ENCODE measurements at regions not wholly inside any gene's neighbourhood (a gene's known extent, or its start where the extent isn't known, plus 50 kb on each side); places are given as distances from the start of the nearest gene placed in this dataset.
"Not testable (repeated sequence)": the region's sequence is repeated elsewhere in the genome, so short reads cannot be mapped to it uniquely, and the experiment has no call there.

- Histone ChIP-seq H3K4me1 (ENCODE audit: control insufficient read depth, insufficient read depth, low read length) (no peaks in the 10 kb centered on the region), H3K9ac (ENCODE audit: low read length in 2 of 2) (no peak overlapping the region), H3K27ac (ENCODE audit: low read length) (no peak overlapping the region), H3K27me3 (ENCODE audit: control insufficient read depth in 1 of 2, insufficient read depth in 2 of 2, low read length in 2 of 2) (no peaks in the 10 kb centered on the region), H3K9me3 (ENCODE audit: control insufficient read depth in 2 of 2, low read length in 2 of 2) (peaks cover 0 to 3% of the 10 kb centered on the region in 2 donors), H3K4me3 (ENCODE audit: low read length in 2 of 2) (no peak overlapping the region), H3K36me3 (ENCODE audit: control insufficient read depth in 2 of 2, insufficient read depth in 2 of 2, low read length in 2 of 2) (no peaks in the 10 kb centered on the region)
These were observed 159.9 kb upstream of the FER start for GRCh38 chr5:108587821-108588220.

GRCh38 chr5:108581026-108581425 lies 166.7 kb upstream of the FER start:
- Histone ChIP-seq H3K9ac (ENCODE audit: low read length in 2 of 2) (no peak overlapping the region), H3K9me3 (ENCODE audit: control insufficient read depth in 2 of 2, low read length in 2 of 2) (no peaks in the 10 kb centered on the region), H3K36me3 (ENCODE audit: control insufficient read depth in 2 of 2, insufficient read depth in 2 of 2, low read length in 2 of 2) (no peaks in the 10 kb centered on the region), H3K4me1 (ENCODE audit: control insufficient read depth, insufficient read depth, low read length) (no peaks in the 10 kb centered on the region), H3K27ac (ENCODE audit: low read length) (no peak overlapping the region), H3K27me3 (ENCODE audit: control insufficient read depth in 1 of 2, insufficient read depth in 2 of 2, low read length in 2 of 2) (no peaks in the 10 kb centered on the region), H3K4me3 (ENCODE audit: low read length in 2 of 2) (no peak overlapping the region)

GRCh38 chr5:108579236-108579635 lies 168.5 kb upstream of the FER start:
- Histone ChIP-seq H3K27ac (ENCODE audit: low read length) (no peak overlapping the region), H3K4me1 (ENCODE audit: control insufficient read depth, insufficient read depth, low read length) (no peaks in the 10 kb centered on the region), H3K36me3 (ENCODE audit: control insufficient read depth in 2 of 2, insufficient read depth in 2 of 2, low read length in 2 of 2) (no peaks in the 10 kb centered on the region), H3K27me3 (ENCODE audit: control insufficient read depth in 1 of 2, insufficient read depth in 2 of 2, low read length in 2 of 2) (no peaks in the 10 kb centered on the region), H3K9me3 (ENCODE audit: control insufficient read depth in 2 of 2, low read length in 2 of 2) (no peaks in the 10 kb centered on the region), H3K9ac (ENCODE audit: low read length in 2 of 2) (no peak overlapping the region), H3K4me3 (ENCODE audit: low read length in 2 of 2) (no peak overlapping the region)

GRCh38 chr5:108578791-108579190 lies 168.9 kb upstream of the FER start:
- H3K9me3 ChIP-seq (ENCODE audit: control insufficient read depth in 2 of 2, low read length in 2 of 2): no peaks in the 10 kb centered on the region
- H3K36me3 ChIP-seq (ENCODE audit: control insufficient read depth in 2 of 2, insufficient read depth in 2 of 2, low read length in 2 of 2): no peaks in the 10 kb centered on the region
- no peak overlapping the region for H3K9ac ChIP-seq (ENCODE audit: low read length in 2 of 2)
- H3K4me1 ChIP-seq (ENCODE audit: control insufficient read depth, insufficient read depth, low read length): no peaks in the 10 kb centered on the region
- no peak overlapping the region for H3K4me3 ChIP-seq (ENCODE audit: low read length in 2 of 2)
- H3K27ac ChIP-seq (ENCODE audit: low read length): no peak overlapping the region
- H3K27me3 ChIP-seq (ENCODE audit: control insufficient read depth in 1 of 2, insufficient read depth in 2 of 2, low read length in 2 of 2): no peaks in the 10 kb centered on the region

- H3K27me3 ChIP-seq (ENCODE audit: control insufficient read depth in 1 of 2, insufficient read depth in 2 of 2, low read length in 2 of 2): no peaks in the 10 kb centered on the region
- no peak overlapping the region for H3K9ac ChIP-seq (ENCODE audit: low read length in 2 of 2)
- no peaks in the 10 kb centered on the region for H3K36me3 ChIP-seq (ENCODE audit: control insufficient read depth in 2 of 2, insufficient read depth in 2 of 2, low read length in 2 of 2)
- H3K4me1 ChIP-seq (ENCODE audit: control insufficient read depth, insufficient read depth, low read length): no peaks in the 10 kb centered on the region
- peaks cover 0 to 2% of the 10 kb centered on the region in 2 donors for H3K9me3 ChIP-seq (ENCODE audit: control insufficient read depth in 2 of 2, low read length in 2 of 2)
- H3K27ac ChIP-seq (ENCODE audit: low read length): no peak overlapping the region
- no peak overlapping the region for H3K4me3 ChIP-seq (ENCODE audit: low read length in 2 of 2)
These were observed 180.3 kb upstream of the FER start for GRCh38 chr5:108567429-108567828.

- Histone ChIP-seq H3K9ac (ENCODE audit: low read length in 2 of 2) (no peak overlapping the region), H3K4me3 (ENCODE audit: low read length in 2 of 2) (no peak overlapping the region), H3K27me3 (ENCODE audit: control insufficient read depth in 1 of 2, insufficient read depth in 2 of 2, low read length in 2 of 2) (no peaks in the 10 kb centered on the region), H3K4me1 (ENCODE audit: control insufficient read depth, insufficient read depth, low read length) (no peaks in the 10 kb centered on the region), H3K9me3 (ENCODE audit: control insufficient read depth in 2 of 2, low read length in 2 of 2) (peaks cover 0 to 2% of the 10 kb centered on the region in 2 donors), H3K27ac (ENCODE audit: low read length) (no peak overlapping the region), H3K36me3 (ENCODE audit: control insufficient read depth in 2 of 2, insufficient read depth in 2 of 2, low read length in 2 of 2) (no peaks in the 10 kb centered on the region)
These were observed 182.5 kb upstream of the FBXL17 start for GRCh38 chr5:108564441-108564840.

- H3K4me3 ChIP-seq (ENCODE audit: low read length in 2 of 2): no peak overlapping the region
- H3K27ac ChIP-seq (ENCODE audit: low read length): no peak overlapping the region
- H3K4me1 ChIP-seq (ENCODE audit: control insufficient read depth, insufficient read depth, low read length): no peaks in the 10 kb centered on the region
- no peaks in the 10 kb centered on the region for H3K36me3 ChIP-seq (ENCODE audit: control insufficient read depth in 2 of 2, insufficient read depth in 2 of 2, low read length in 2 of 2)
- H3K9ac ChIP-seq (ENCODE audit: low read length in 2 of 2): no peak overlapping the region
- peaks cover 0 to 2% of the 10 kb centered on the region in 2 donors for H3K9me3 ChIP-seq (ENCODE audit: control insufficient read depth in 2 of 2, low read length in 2 of 2)
- no peaks in the 10 kb centered on the region for H3K27me3 ChIP-seq (ENCODE audit: control insufficient read depth in 1 of 2, insufficient read depth in 2 of 2, low read length in 2 of 2)
These were observed 180.2 kb upstream of the FBXL17 start for GRCh38 chr5:108562205-108562454.

- Histone ChIP-seq H3K9me3 (ENCODE audit: control insufficient read depth in 2 of 2, low read length in 2 of 2) (peaks cover 0 to 2% of the 10 kb centered on the region in 2 donors), H3K36me3 (ENCODE audit: control insufficient read depth in 2 of 2, insufficient read depth in 2 of 2, low read length in 2 of 2) (no peaks in the 10 kb centered on the region), H3K9ac (ENCODE audit: low read length in 2 of 2) (no peak overlapping the region), H3K27ac (ENCODE audit: low read length) (no peak overlapping the region), H3K4me3 (ENCODE audit: low read length in 2 of 2) (no peak overlapping the region), H3K4me1 (ENCODE audit: control insufficient read depth, insufficient read depth, low read length) (no peaks in the 10 kb centered on the region), H3K27me3 (ENCODE audit: control insufficient read depth in 1 of 2, insufficient read depth in 2 of 2, low read length in 2 of 2) (no peaks in the 10 kb centered on the region)
These were observed 179.7 kb upstream of the FBXL17 start for GRCh38 chr5:108561416-108562204.

- no peaks in the 10 kb centered on the region for H3K27me3 ChIP-seq (ENCODE audit: control insufficient read depth in 1 of 2, insufficient read depth in 2 of 2, low read length in 2 of 2)
- H3K36me3 ChIP-seq (ENCODE audit: control insufficient read depth in 2 of 2, insufficient read depth in 2 of 2, low read length in 2 of 2): no peaks in the 10 kb centered on the region
- no peak overlapping the region for H3K9ac ChIP-seq (ENCODE audit: low read length in 2 of 2)
- peaks cover 0 to 1% of the 10 kb centered on the region in 2 donors for H3K9me3 ChIP-seq (ENCODE audit: control insufficient read depth in 2 of 2, low read length in 2 of 2)
- H3K4me1 ChIP-seq (ENCODE audit: control insufficient read depth, insufficient read depth, low read length): no peaks in the 10 kb centered on the region
- peak overlapping the region; percentile 53 for H3K27ac ChIP-seq (ENCODE audit: low read length)
- H3K4me3 ChIP-seq (ENCODE audit: low read length in 2 of 2): no peak overlapping the region
These were observed 178.7 kb upstream of the FBXL17 start for GRCh38 chr5:108560581-108560980.

GRCh38 chr5:108560166-108560565 lies 178.3 kb upstream of the FBXL17 start:
- Histone ChIP-seq H3K27ac (ENCODE audit: low read length) (no peak overlapping the region), H3K4me1 (ENCODE audit: control insufficient read depth, insufficient read depth, low read length) (no peaks in the 10 kb centered on the region), H3K27me3 (ENCODE audit: control insufficient read depth in 1 of 2, insufficient read depth in 2 of 2, low read length in 2 of 2) (no peaks in the 10 kb centered on the region), H3K9ac (ENCODE audit: low read length in 2 of 2) (no peak overlapping the region), H3K9me3 (ENCODE audit: control insufficient read depth in 2 of 2, low read length in 2 of 2) (no peaks in the 10 kb centered on the region), H3K4me3 (ENCODE audit: low read length in 2 of 2) (no peak overlapping the region), H3K36me3 (ENCODE audit: control insufficient read depth in 2 of 2, insufficient read depth in 2 of 2, low read length in 2 of 2) (no peaks in the 10 kb centered on the region)

- not testable (repeated sequence) for H3K9me3 ChIP-seq (ENCODE audit: control insufficient read depth in 2 of 2, low read length in 2 of 2); H3K9ac ChIP-seq (ENCODE audit: low read length in 2 of 2); H3K4me1 ChIP-seq (ENCODE audit: control insufficient read depth, insufficient read depth, low read length); H3K36me3 ChIP-seq (ENCODE audit: control insufficient read depth in 2 of 2, insufficient read depth in 2 of 2, low read length in 2 of 2); H3K27ac ChIP-seq (ENCODE audit: low read length); H3K4me3 ChIP-seq (ENCODE audit: low read length in 2 of 2); H3K27me3 ChIP-seq (ENCODE audit: control insufficient read depth in 1 of 2, insufficient read depth in 2 of 2, low read length in 2 of 2)
These were observed 176.9 kb upstream of the FBXL17 start for GRCh38 chr5:108558840-108559239.

Measured in stomach smooth muscle (tissue), 2 donors.